ENCODE measurements at regions not wholly inside any gene's neighbourhood (a gene's known extent, or its start where the extent isn't known, plus 50 kb on each side); places are given as distances from the start of the nearest gene placed in this dataset.

- no peaks in the 10 kb centered on the region for H3K9me3 Mint-ChIP-seq
- Histone ChIP-seq H3K4me2 (no peak overlapping the region), H4K20me1 (replicated peaks; ENCODE audit: insufficient read depth) (no peaks in the 10 kb centered on the region), H3K36me3 (ENCODE audit: insufficient read depth) (no peaks in the 10 kb centered on the region), H3K4me1 (ENCODE audit: insufficient read depth) (peaks cover 5% of the 10 kb centered on the region; the same call in 1 of the 2 replicates), H3F3A (replicated peaks; ENCODE audit: low read depth) (no peaks in the 10 kb centered on the region), H3K27me3 (ENCODE audit: insufficient read depth) (no peaks in the 10 kb centered on the region), H3K27ac (ENCODE audit: low read depth) (no peak overlapping the region), H3K79me2 (replicated peaks; ENCODE audit: insufficient read depth) (no peaks in the 10 kb centered on the region), H3K4me3 (no peak overlapping the region), H2AFZ (no peak overlapping the region), H3K9me2 (ENCODE audit: insufficient read depth) (peaks cover 4% of the 10 kb centered on the region; the same call in 1 of the 2 replicates)
- TF ChIP-seq EZH2phosphoT487 (IDR thresholded peaks at IDR 0.05; ENCODE audit: unreplicated experiment) (no peak), ZNF114 (CRISPR knock-in tag; IDR thresholded peaks at IDR 0.05) (no peak), POLR2AphosphoS5 (IDR thresholded peaks at IDR 0.05; ENCODE audit: low read depth) (no peak), NANOG (IDR thresholded peaks at IDR 0.05; ENCODE audit: borderline replicate concordance) (no peak), ZNF331 (CRISPR knock-in tag; IDR thresholded peaks at IDR 0.05; ENCODE audit: low read depth) (no peak), EZH2 (IDR thresholded peaks at IDR 0.05; ENCODE audit: low read depth, unreplicated experiment) (no peak)
- H3K4me1 Mint-ChIP-seq, result peaks cover 24% of the 10 kb centered on the region
- no peaks in the 10 kb centered on the region for H3K27me3 Mint-ChIP-seq (ENCODE audit: insufficient read depth, low read depth, poor library complexity)
- ATAC-seq (no peak), DNase-seq (ENCODE audit: low spot score) (no peak)
- H3K4me3 Mint-ChIP-seq, result no peak overlapping the region
- no peaks in the 10 kb centered on the region for H3K36me3 Mint-ChIP-seq (ENCODE audit: low read depth)
- no peak overlapping the region for H3K27ac Mint-ChIP-seq
Measured at GRCh38 chr15:96255599-96255998, 74.9 kb upstream of the NR2F2 start.

DNA sequence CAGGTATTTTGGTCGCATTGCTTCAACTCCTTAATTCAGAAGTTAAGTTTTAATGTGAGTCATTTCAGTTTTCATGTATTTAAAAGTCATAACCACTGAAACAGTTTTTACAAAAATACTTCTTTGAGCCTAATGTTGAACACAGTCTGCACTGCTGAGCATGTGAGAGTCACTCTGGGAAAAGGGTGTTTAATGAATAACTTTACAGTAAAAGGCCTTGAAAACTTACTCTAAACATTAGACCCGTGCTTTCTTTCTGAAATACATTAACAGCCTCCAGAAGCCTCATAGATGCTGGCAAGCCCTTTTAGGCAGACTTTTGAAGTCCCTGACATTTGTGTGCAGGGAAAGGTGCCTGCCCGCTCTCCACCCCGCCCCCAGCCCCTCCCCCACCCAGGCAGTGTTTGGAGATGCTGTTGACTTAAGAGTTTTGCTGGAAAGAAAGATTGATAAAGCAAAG, 68.9 kb upstream of the NR2F2 start:
- no peak overlapping the region; the same call in 1 of the 2 replicates for H2AFZ ChIP-seq
- H3K27ac ChIP-seq (ENCODE audit: low read depth), result no peak overlapping the region
- H3K36me3 Mint-ChIP-seq (ENCODE audit: low read depth), result no peaks in the 10 kb centered on the region
- no peaks in the 10 kb centered on the region for H3K27me3 Mint-ChIP-seq (ENCODE audit: insufficient read depth, low read depth, poor library complexity)
- no peak overlapping the region for H3K27ac Mint-ChIP-seq
- no peaks in the 10 kb centered on the region for H3K27me3 ChIP-seq (ENCODE audit: insufficient read depth)
- no peak for ATAC-seq
- no peaks in the 10 kb centered on the region for H3K79me2 ChIP-seq (replicated peaks; ENCODE audit: insufficient read depth)
- peaks cover 15% of the 10 kb centered on the region for H3K4me1 ChIP-seq (ENCODE audit: insufficient read depth)
- H3K4me1 Mint-ChIP-seq, result peaks cover 19% of the 10 kb centered on the region
- no peak overlapping the region for H3K4me3 ChIP-seq
- H3K9me3 Mint-ChIP-seq, result no peaks in the 10 kb centered on the region
- no peaks in the 10 kb centered on the region for H3K9me2 ChIP-seq (ENCODE audit: insufficient read depth)
- DNase-seq (ENCODE audit: low spot score), result no peak
- no peaks in the 10 kb centered on the region for H3K36me3 ChIP-seq (ENCODE audit: insufficient read depth)
- no peaks in the 10 kb centered on the region for H4K20me1 ChIP-seq (replicated peaks; ENCODE audit: insufficient read depth)
- H3K4me2 ChIP-seq, result peak overlapping the region; percentile 63; the same call in 1 of the 2 replicates
- no peak overlapping the region for H3K4me3 Mint-ChIP-seq
- no peaks in the 10 kb centered on the region for H3F3A ChIP-seq (replicated peaks; ENCODE audit: low read depth)
- TF ChIP-seq ZNF331 (CRISPR knock-in tag; IDR thresholded peaks at IDR 0.05; ENCODE audit: low read depth), result no peak
- no peak for TF ChIP-seq ZNF114 (CRISPR knock-in tag; IDR thresholded peaks at IDR 0.05)
- TF ChIP-seq, protein P1, sequence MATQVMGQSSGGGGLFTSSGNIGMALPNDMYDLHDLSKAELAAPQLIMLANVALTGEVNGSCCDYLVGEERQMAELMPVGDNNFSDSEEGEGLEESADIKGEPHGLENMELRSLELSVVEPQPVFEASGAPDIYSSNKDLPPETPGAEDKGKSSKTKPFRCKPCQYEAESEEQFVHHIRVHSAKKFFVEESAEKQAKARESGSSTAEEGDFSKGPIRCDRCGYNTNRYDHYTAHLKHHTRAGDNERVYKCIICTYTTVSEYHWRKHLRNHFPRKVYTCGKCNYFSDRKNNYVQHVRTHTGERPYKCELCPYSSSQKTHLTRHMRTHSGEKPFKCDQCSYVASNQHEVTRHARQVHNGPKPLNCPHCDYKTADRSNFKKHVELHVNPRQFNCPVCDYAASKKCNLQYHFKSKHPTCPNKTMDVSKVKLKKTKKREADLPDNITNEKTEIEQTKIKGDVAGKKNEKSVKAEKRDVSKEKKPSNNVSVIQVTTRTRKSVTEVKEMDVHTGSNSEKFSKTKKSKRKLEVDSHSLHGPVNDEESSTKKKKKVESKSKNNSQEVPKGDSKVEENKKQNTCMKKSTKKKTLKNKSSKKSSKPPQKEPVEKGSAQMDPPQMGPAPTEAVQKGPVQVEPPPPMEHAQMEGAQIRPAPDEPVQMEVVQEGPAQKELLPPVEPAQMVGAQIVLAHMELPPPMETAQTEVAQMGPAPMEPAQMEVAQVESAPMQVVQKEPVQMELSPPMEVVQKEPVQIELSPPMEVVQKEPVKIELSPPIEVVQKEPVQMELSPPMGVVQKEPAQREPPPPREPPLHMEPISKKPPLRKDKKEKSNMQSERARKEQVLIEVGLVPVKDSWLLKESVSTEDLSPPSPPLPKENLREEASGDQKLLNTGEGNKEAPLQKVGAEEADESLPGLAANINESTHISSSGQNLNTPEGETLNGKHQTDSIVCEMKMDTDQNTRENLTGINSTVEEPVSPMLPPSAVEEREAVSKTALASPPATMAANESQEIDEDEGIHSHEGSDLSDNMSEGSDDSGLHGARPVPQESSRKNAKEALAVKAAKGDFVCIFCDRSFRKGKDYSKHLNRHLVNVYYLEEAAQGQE (IDR thresholded peaks at IDR 0.05; ENCODE audit: unreplicated experiment), result no peak
- no peak for TF ChIP-seq STAT1 (IDR thresholded peaks at IDR 0.05; ENCODE audit: unreplicated experiment)
- no peak for TF ChIP-seq JUNB (IDR thresholded peaks at IDR 0.05; ENCODE audit: unreplicated experiment)
- no peak for TF ChIP-seq NANOG (IDR thresholded peaks at IDR 0.05; ENCODE audit: borderline replicate concordance)
- TF ChIP-seq CREB1 (CRISPR knock-in tag; IDR thresholded peaks at IDR 0.05; ENCODE audit: low read depth), result no peak
- no peak for TF ChIP-seq ETS1 (IDR thresholded peaks at IDR 0.05)
- TF ChIP-seq, protein P2, sequence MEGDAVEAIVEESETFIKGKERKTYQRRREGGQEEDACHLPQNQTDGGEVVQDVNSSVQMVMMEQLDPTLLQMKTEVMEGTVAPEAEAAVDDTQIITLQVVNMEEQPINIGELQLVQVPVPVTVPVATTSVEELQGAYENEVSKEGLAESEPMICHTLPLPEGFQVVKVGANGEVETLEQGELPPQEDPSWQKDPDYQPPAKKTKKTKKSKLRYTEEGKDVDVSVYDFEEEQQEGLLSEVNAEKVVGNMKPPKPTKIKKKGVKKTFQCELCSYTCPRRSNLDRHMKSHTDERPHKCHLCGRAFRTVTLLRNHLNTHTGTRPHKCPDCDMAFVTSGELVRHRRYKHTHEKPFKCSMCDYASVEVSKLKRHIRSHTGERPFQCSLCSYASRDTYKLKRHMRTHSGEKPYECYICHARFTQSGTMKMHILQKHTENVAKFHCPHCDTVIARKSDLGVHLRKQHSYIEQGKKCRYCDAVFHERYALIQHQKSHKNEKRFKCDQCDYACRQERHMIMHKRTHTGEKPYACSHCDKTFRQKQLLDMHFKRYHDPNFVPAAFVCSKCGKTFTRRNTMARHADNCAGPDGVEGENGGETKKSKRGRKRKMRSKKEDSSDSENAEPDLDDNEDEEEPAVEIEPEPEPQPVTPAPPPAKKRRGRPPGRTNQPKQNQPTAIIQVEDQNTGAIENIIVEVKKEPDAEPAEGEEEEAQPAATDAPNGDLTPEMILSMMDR (conservative IDR thresholded peaks at IDR 0.05; ENCODE audit: low read depth in 2 of 2), result no peak
